Fibroblast of villous mesenchyme (primary cell): ENCODE measurements at regions not wholly inside any gene's neighbourhood (a gene's known extent, or its start where the extent isn't known, plus 50 kb on each side); places are given as distances from the start of the nearest gene placed in this dataset.

Experiments used
- DNase-seq: peaks from one replicate; pipeline ENCODE4 v3.0.0-alpha.2; 2010; ENCODE audit warnings: low read depth
- H3K4me3 ChIP-seq: 2 replicates; pipeline ENCODE4 v1.5.1; 2011; ENCODE audit warnings: low read depth, mild to moderate bottlenecking, low read length
- CTCF ChIP-seq: IDR thresholded peaks from 2 replicates; pipeline ENCODE4 v1.5.1; 2012; ENCODE audit warnings: low read depth, mild to moderate bottlenecking, low read length; ENCODE audit not compliant: insufficient read depth

GRCh38 chr18:52001106-52001505, 338.9 kb upstream of the DCC start:
- no peak for DNase-seq
- H3K4me3 ChIP-seq: no peak overlapping the region
- TF ChIP-seq CTCF: no peak

- H3K4me3 ChIP-seq: no peak overlapping the region
- TF ChIP-seq CTCF: no peak
- no peak for DNase-seq
These were observed 337.4 kb upstream of the DCC start for GRCh38 chr18:52002600-52002999.

GRCh38 chr18:52007105-52007504, 332.9 kb upstream of the DCC start:
- no peak for DNase-seq
- H3K4me3 ChIP-seq: no peak overlapping the region
- TF ChIP-seq CTCF: no peak

- H3K4me3 ChIP-seq: no peak overlapping the region
- DNase-seq: no peak
- no peak for TF ChIP-seq CTCF
These were observed 331.7 kb upstream of the DCC start for GRCh38 chr18:52008330-52008729.

- no peak overlapping the region for H3K4me3 ChIP-seq
- no peak for DNase-seq
These were observed 331.3 kb upstream of the DCC start for GRCh38 chr18:52008736-52009135.

GRCh38 chr18:52009958-52010357, 330.0 kb upstream of the DCC start:
- TF ChIP-seq CTCF: no peak
- DNase-seq: no peak
- no peak overlapping the region for H3K4me3 ChIP-seq

More at GRCh38 chr18:52008736-52009135, 331.3 kb upstream of the DCC start:
- no peak for TF ChIP-seq CTCF

GRCh38 chr18:52045946-52046675, 293.9 kb upstream of the DCC start:
- no peak for DNase-seq
- no peak for TF ChIP-seq CTCF
- no peak overlapping the region for H3K4me3 ChIP-seq
